ENCODE measurements at regions not wholly inside any gene's neighbourhood (a gene's known extent, or its start where the extent isn't known, plus 50 kb on each side); places are given as distances from the start of the nearest gene placed in this dataset.
"Not testable (repeated sequence)": the region's sequence is repeated elsewhere in the genome, so short reads cannot be mapped to it uniquely, and the experiment has no call there.

DNA sequence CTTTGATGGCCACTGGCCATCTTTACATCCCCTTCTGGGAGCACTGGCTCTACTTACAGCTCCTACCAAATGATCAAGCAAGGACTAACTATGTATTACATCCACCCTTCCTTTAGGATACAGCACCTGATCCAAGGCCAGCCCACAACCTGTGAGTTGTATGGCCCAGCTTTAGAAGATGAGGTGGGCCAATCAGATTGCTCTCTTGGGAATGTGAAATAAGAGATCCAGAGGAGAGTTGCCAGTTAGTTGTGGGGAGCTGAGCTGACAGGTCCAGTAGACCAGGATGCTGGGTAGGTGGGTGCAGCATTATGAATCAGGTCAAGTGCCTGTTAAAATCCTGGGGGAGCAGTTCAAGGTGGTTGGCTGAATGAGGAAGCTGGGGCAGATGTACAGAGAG is 111.5 kb downstream of the GNL3L start:
- H3K4me3 ChIP-seq (ENCODE audit: control insufficient read depth, low read depth, low read length), result no peak overlapping the region
- DNase-seq (ENCODE audit: low read depth), result no peak
- no peak for TF ChIP-seq CTCF (IDR thresholded peaks at IDR 0.05; ENCODE audit: control insufficient read depth, insufficient read depth, low read depth, low read length, missing control alignments)

- not testable (repeated sequence) for H3K4me3 ChIP-seq (ENCODE audit: control insufficient read depth, low read depth, low read length); DNase-seq (ENCODE audit: low read depth)
Observed at GRCh38 chrX:54647607-54648006, 117.6 kb downstream of the GNL3L start.

- H3K4me3 ChIP-seq (ENCODE audit: control insufficient read depth, low read depth, low read length), result no peak overlapping the region
- DNase-seq (ENCODE audit: low read depth), result no peak
- no peak for TF ChIP-seq CTCF (IDR thresholded peaks at IDR 0.05; ENCODE audit: control insufficient read depth, insufficient read depth, low read depth, low read length, missing control alignments)
Observed at GRCh38 chrX:54659547-54659946, 129.5 kb downstream of the GNL3L start.

DNA sequence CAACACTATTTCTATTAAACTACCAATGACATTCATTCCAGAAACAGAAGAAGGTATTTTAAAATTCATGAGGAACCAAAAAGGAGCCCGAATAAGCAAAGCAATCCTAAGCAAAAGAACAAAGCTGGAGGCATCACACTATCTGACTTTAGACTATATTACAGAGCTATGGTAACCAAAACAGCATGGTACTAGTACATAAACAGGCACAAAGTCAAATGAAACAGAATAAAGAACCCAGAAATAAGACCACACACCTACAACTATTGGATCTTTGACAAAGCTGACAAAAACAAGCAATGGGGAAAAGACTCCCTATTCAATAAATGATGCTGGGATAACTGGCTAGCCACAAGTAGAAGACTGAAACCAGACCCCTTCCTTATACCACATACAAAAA is 122.3 kb downstream of the ITIH6 start:
- TF ChIP-seq CTCF (IDR thresholded peaks at IDR 0.05; ENCODE audit: control insufficient read depth, insufficient read depth, low read depth, low read length, missing control alignments), result no peak
- no peak for DNase-seq (ENCODE audit: low read depth)
- H3K4me3 ChIP-seq (ENCODE audit: control insufficient read depth, low read depth, low read length), result no peak overlapping the region

DNA sequence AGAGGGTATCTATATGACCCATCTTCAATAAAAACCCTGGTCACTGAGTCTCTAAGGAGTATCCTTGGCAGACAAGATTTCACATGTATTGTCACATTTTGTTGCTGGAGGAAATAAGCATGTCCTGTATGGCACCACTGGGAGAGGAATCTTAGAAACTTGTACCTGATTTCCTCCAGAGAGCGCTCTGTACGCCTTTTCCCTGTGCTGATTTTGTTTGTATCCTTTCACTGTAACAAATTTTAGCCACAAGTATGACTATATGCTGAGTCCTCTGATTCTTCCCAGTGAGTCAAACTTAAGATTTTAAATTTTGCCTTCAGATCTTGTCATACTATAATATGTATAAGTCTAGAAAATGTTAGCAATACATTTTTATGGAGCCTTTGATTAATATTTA is 102.8 kb downstream of the ITIH6 start:
- H3K4me3 ChIP-seq (ENCODE audit: control insufficient read depth, low read depth, low read length), result no peak overlapping the region
- no peak for DNase-seq (ENCODE audit: low read depth)
- peak; percentile 3 for TF ChIP-seq CTCF (IDR thresholded peaks at IDR 0.05; ENCODE audit: control insufficient read depth, insufficient read depth, low read depth, low read length, missing control alignments)

- no peak overlapping the region for H3K4me3 ChIP-seq (ENCODE audit: control insufficient read depth, low read depth, low read length)
- no peak for TF ChIP-seq CTCF (IDR thresholded peaks at IDR 0.05; ENCODE audit: control insufficient read depth, insufficient read depth, low read depth, low read length, missing control alignments)
- DNase-seq (ENCODE audit: low read depth), result no peak
Observed at GRCh38 chrX:54695816-54696487, 102.1 kb downstream of the ITIH6 start.

Data from AG09309 (cell line).